ENCODE measurements at regions not wholly inside any gene's neighbourhood (a gene's known extent, or its start where the extent isn't known, plus 50 kb on each side); places are given as distances from the start of the nearest gene placed in this dataset.

DNA sequence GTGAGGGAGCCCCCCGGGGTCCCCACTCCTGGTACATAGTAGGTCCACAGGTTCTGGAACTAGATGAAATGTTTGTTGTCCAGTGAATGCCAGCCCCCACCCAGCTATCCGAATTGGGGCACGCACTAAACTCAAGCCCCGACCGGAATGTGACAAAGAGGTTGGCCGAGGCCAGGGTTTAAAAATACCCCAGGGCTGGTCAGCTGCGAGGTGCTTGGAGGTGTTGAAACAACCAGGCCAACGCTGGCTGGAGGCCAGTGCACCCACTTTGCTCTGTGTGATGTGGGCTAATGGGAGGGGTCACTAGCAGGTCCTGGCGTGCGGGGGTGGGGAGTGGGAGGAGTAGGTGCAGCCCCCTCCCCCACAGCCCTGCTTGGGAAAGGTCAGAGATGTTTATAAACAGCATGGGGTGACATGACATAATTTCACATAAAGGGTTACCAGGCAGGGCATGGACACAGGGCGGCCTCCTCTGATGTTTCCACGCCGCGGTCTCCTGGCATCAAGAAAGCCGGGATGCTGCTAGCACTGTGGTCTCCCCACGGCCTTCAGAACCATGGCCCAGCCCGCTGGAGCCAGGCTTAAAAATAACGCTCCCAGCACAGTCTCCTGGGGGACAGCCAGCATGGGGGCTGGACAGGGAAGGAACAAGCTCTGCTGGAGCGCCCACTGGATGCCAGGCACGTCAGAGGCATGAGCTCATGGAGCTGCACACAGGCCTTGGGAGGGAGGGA is 111.2 kb upstream of the PTPN1 start:
- no peaks in the 10 kb centered on the region for H3K4me1 ChIP-seq (ENCODE audit: insufficient read depth, low read length)
- H3K27me3 ChIP-seq (ENCODE audit: insufficient read depth, low read length, poor library complexity) = no peaks in the 10 kb centered on the region
- H3K4me3 ChIP-seq (ENCODE audit: low read depth in 1 of 2, low read length in 2 of 2) = no peak overlapping the region
- no peak for DNase-seq
- H4K20me1 ChIP-seq (ENCODE audit: insufficient read depth, low read length) = 0 out of 2 replicates have a peak, but pooled peaks cover 4% of the 10 kb centered on the region
- H3K9ac ChIP-seq (ENCODE audit: low read depth, low read length) = no peak overlapping the region
- no peaks in the 10 kb centered on the region for H3K36me3 ChIP-seq (ENCODE audit: insufficient read depth, low read length)
- no peaks in the 10 kb centered on the region for H3K9me3 ChIP-seq (ENCODE audit: insufficient read depth, low read length, severe bottlenecking)
- H2AFZ ChIP-seq (ENCODE audit: low read depth, low read length) = no peak overlapping the region
- TF ChIP-seq EZH2 (IDR thresholded peaks at IDR 0.05; ENCODE audit: borderline replicate concordance, low read depth, low read length, severe bottlenecking) = no peak
- TF ChIP-seq, protein P1, sequence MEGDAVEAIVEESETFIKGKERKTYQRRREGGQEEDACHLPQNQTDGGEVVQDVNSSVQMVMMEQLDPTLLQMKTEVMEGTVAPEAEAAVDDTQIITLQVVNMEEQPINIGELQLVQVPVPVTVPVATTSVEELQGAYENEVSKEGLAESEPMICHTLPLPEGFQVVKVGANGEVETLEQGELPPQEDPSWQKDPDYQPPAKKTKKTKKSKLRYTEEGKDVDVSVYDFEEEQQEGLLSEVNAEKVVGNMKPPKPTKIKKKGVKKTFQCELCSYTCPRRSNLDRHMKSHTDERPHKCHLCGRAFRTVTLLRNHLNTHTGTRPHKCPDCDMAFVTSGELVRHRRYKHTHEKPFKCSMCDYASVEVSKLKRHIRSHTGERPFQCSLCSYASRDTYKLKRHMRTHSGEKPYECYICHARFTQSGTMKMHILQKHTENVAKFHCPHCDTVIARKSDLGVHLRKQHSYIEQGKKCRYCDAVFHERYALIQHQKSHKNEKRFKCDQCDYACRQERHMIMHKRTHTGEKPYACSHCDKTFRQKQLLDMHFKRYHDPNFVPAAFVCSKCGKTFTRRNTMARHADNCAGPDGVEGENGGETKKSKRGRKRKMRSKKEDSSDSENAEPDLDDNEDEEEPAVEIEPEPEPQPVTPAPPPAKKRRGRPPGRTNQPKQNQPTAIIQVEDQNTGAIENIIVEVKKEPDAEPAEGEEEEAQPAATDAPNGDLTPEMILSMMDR (IDR thresholded peaks at IDR 0.05; ENCODE audit: borderline replicate concordance, extremely low read depth, low read length, poor library complexity, severe bottlenecking) = no peak
- H3K27ac ChIP-seq (ENCODE audit: low read length) = no peak overlapping the region
- no peaks in the 10 kb centered on the region for H3K79me2 ChIP-seq (ENCODE audit: insufficient read depth, low read length)
- no peak overlapping the region for H3K4me2 ChIP-seq (ENCODE audit: insufficient read depth, low read length)
- ATAC-seq (ENCODE audit: insufficient read depth, low read depth) = no peak

DNA sequence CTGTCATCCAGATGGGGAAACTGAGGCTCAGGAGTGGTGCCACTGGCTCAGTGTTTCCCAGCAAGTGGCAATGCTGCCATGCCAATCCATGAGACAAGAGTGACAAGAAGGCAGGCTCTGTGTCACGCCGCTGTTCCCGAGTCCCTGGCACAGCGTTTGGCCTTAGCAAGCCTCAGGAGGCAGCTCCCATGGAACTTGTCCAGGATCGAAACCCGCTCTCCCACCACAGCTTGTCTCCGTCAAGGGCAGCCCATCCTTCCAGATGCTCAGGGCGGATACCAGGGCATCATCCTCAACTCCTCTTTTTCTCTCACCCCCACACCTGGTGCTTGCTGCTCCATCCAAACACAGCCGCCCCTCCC is 110.6 kb upstream of the PTPN1 start:
- H3K4me1 ChIP-seq (ENCODE audit: insufficient read depth, low read length) = no peaks in the 10 kb centered on the region
- H3K9me3 ChIP-seq (ENCODE audit: insufficient read depth, low read length, severe bottlenecking) = no peaks in the 10 kb centered on the region
- no peak overlapping the region for H3K9ac ChIP-seq (ENCODE audit: low read depth, low read length)
- no peak overlapping the region for H3K27ac ChIP-seq (ENCODE audit: low read length)
- H3K27me3 ChIP-seq (ENCODE audit: insufficient read depth, low read length, poor library complexity) = no peaks in the 10 kb centered on the region
- no peak overlapping the region for H3K4me3 ChIP-seq (ENCODE audit: low read depth in 1 of 2, low read length in 2 of 2)
- DNase-seq (no peak), ATAC-seq (ENCODE audit: insufficient read depth, low read depth) (no peak)
- 0 out of 2 replicates have a peak, but pooled peaks cover 4% of the 10 kb centered on the region for H4K20me1 ChIP-seq (ENCODE audit: insufficient read depth, low read length)
- no peaks in the 10 kb centered on the region for H3K79me2 ChIP-seq (ENCODE audit: insufficient read depth, low read length)
- TF ChIP-seq EZH2 (IDR thresholded peaks at IDR 0.05; ENCODE audit: borderline replicate concordance, low read depth, low read length, severe bottlenecking) = no peak
- TF ChIP-seq, protein P1 (IDR thresholded peaks at IDR 0.05; ENCODE audit: borderline replicate concordance, extremely low read depth, low read length, poor library complexity, severe bottlenecking) = no peak
- no peaks in the 10 kb centered on the region for H3K36me3 ChIP-seq (ENCODE audit: insufficient read depth, low read length)
- H2AFZ ChIP-seq (ENCODE audit: low read depth, low read length) = no peak overlapping the region
- no peak overlapping the region for H3K4me2 ChIP-seq (ENCODE audit: insufficient read depth, low read length)

DNA sequence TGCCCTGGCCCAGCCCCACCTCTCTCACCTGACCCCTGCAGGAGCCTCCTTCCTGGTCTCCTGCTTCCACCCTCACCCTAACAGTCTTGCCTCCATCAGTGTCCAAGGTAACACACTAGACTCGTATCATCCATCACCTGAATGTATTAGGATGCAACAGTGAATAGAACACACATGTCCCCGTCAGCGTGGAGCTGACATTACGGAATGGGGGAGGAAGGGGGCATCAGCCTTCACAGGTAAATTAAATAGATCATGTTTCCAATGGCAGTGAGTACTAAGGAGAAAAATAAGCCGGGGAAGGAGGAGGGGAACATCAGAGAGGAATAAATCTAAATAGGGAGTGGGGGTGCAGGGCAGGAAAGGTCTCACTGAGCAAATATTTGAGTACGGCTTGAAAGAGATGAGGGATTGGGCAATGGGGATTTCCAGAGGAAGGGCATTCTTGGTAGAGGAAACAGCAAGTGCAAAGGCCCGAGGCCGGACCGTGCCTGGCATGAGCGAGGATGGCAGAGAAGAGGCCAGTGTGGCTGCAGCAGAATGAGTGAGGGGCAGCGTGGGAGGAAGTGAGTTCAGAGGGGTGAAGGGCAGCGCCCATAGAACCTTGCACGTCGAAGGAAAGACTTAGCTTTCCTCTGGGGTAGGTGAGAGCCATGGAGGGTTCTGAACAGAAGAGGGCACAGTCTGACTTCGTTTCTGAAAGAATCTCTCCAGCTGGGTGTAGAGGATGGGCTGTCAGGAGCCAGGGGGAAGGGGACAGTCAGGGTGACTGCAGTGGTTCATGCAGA is 110.1 kb upstream of the PTPN1 start:
- H3K4me2 ChIP-seq (ENCODE audit: insufficient read depth, low read length) = no peak overlapping the region
- TF ChIP-seq, protein P1 (IDR thresholded peaks at IDR 0.05; ENCODE audit: borderline replicate concordance, extremely low read depth, low read length, poor library complexity, severe bottlenecking) = no peak
- TF ChIP-seq EZH2 (IDR thresholded peaks at IDR 0.05; ENCODE audit: borderline replicate concordance, low read depth, low read length, severe bottlenecking) = no peak

More for the DNA sequence above, 110.1 kb upstream of the PTPN1 start:
- H3K4me3 ChIP-seq (ENCODE audit: low read depth in 1 of 2, low read length in 2 of 2) = no peak overlapping the region
- no peaks in the 10 kb centered on the region for H3K9me3 ChIP-seq (ENCODE audit: insufficient read depth, low read length, severe bottlenecking)
- no peak overlapping the region for H3K27ac ChIP-seq (ENCODE audit: low read length)
- H3K36me3 ChIP-seq (ENCODE audit: insufficient read depth, low read length) = no peaks in the 10 kb centered on the region
- H3K9ac ChIP-seq (ENCODE audit: low read depth, low read length) = no peak overlapping the region
- H3K4me1 ChIP-seq (ENCODE audit: insufficient read depth, low read length) = no peaks in the 10 kb centered on the region
- no peaks in the 10 kb centered on the region for H3K79me2 ChIP-seq (ENCODE audit: insufficient read depth, low read length)
- ATAC-seq (ENCODE audit: insufficient read depth, low read depth) = no peak
- H3K27me3 ChIP-seq (ENCODE audit: insufficient read depth, low read length, poor library complexity) = peaks cover 3% of the 10 kb centered on the region
- 0 out of 2 replicates have a peak, but pooled peaks cover 4% of the 10 kb centered on the region for H4K20me1 ChIP-seq (ENCODE audit: insufficient read depth, low read length)
- no peak overlapping the region for H2AFZ ChIP-seq (ENCODE audit: low read depth, low read length)
- no peak for DNase-seq

All from DND-41 (cell line).